Caki2 (cell line): ENCODE measurements at regions not wholly inside any gene's neighbourhood (a gene's known extent, or its start where the extent isn't known, plus 50 kb on each side); places are given as distances from the start of the nearest gene placed in this dataset.
"Not testable (repeated sequence)": the region's sequence is repeated elsewhere in the genome, so short reads cannot be mapped to it uniquely, and the experiment has no call there.

Source experiments
- DNase-seq: peaks from one replicate; pipeline ENCODE4 v3.0.0-alpha.2; 2015; ENCODE audit warnings: low read depth
- in situ Hi-C: cut with HindIII; loops from 2 replicates; pipeline ENCODE4 v1.10.0; 2016; ENCODE audit warnings: low sequenced_read_pairs, low pct_unique_long_range_greater_than_20kb, mixed read lengths

- in situ Hi-C loops = no loop called here
- DNase-seq = no peak
These were observed 219.3 kb downstream of the RMST start for GRCh38 chr12:97681612-97682504.

GRCh38 chr12:97685360-97685759 is 222.8 kb downstream of the RMST start:
- no peak for DNase-seq
- in situ Hi-C loops = no loop called here

GRCh38 chr12:97701901-97702300 is 239.3 kb downstream of the RMST start:
- in situ Hi-C loops = no loop called here
- DNase-seq = no peak

GRCh38 chr12:97711392-97711791 is 248.8 kb downstream of the RMST start:
- DNase-seq = no peak
- in situ Hi-C loops = no loop called here

- in situ Hi-C loops = no loop called here
- DNase-seq = no peak
These were observed 250.7 kb downstream of the RMST start for GRCh38 chr12:97713270-97713669.

- in situ Hi-C loops = no loop called here
- peak; percentile 2 for DNase-seq
These were observed 251.5 kb downstream of the RMST start for GRCh38 chr12:97714107-97714563.

- in situ Hi-C loops = no loop called here
- no peak for DNase-seq
These were observed 253.8 kb downstream of the RMST start for GRCh38 chr12:97716356-97716755.

- DNase-seq, in situ Hi-C loops: not testable (repeated sequence)
These were observed 261.2 kb downstream of the RMST start for GRCh38 chr12:97723801-97724200.

GRCh38 chr12:97745406-97746101 is 282.9 kb downstream of the RMST start:
- DNase-seq = peak; percentile 12

GRCh38 chr12:97748298-97748697 is 285.7 kb downstream of the RMST start:
- no peak for DNase-seq
- in situ Hi-C loops = no loop called here

More at GRCh38 chr12:97745406-97746101, 282.9 kb downstream of the RMST start:
- in situ Hi-C loops = no loop called here

- in situ Hi-C loops = no loop called here
- DNase-seq = no peak
These were observed 289.1 kb downstream of the RMST start for GRCh38 chr12:97751704-97752103.

- DNase-seq = no peak
- in situ Hi-C loops = no loop called here
These were observed 289.5 kb downstream of the RMST start for GRCh38 chr12:97752129-97752528.

GRCh38 chr12:97753332-97753731 is 290.7 kb downstream of the RMST start:
- DNase-seq = no peak
- in situ Hi-C loops = no loop called here

- no peak for DNase-seq
- in situ Hi-C loops = no loop called here
These were observed 291.7 kb downstream of the RMST start for GRCh38 chr12:97754306-97754705.

- in situ Hi-C loops = no loop called here
These were observed 293.6 kb downstream of the RMST start for GRCh38 chr12:97756066-97756666.

GRCh38 chr12:97756741-97757140 is 294.1 kb downstream of the RMST start:
- in situ Hi-C loops = no loop called here
- no peak for DNase-seq

More at GRCh38 chr12:97756066-97756666, 293.6 kb downstream of the RMST start:
- no peak for DNase-seq

- in situ Hi-C loops = no loop called here
- DNase-seq = no peak
These were observed 295.0 kb downstream of the RMST start for GRCh38 chr12:97757481-97758193.

GRCh38 chr12:97758194-97758501 is 295.5 kb downstream of the RMST start:
- no peak for DNase-seq
- in situ Hi-C loops = no loop called here

- in situ Hi-C loops = no loop called here
- DNase-seq = no peak
These were observed 296.0 kb downstream of the RMST start for GRCh38 chr12:97758586-97758985.
